GM19372 (cell line): ENCODE measurements at regions not wholly inside any gene's neighbourhood (a gene's known extent, or its start where the extent isn't known, plus 50 kb on each side); places are given as distances from the start of the nearest gene placed in this dataset.

Source experiments
- ATAC-seq: cut with Tn5 transposase; IDR thresholded peaks from one replicate; pipeline ENCODE4 v1.9.1; 2021; ENCODE audit warnings: mild to moderate bottlenecking, low read depth, moderate library complexity; ENCODE audit not compliant: unreplicated experiment

DNA sequence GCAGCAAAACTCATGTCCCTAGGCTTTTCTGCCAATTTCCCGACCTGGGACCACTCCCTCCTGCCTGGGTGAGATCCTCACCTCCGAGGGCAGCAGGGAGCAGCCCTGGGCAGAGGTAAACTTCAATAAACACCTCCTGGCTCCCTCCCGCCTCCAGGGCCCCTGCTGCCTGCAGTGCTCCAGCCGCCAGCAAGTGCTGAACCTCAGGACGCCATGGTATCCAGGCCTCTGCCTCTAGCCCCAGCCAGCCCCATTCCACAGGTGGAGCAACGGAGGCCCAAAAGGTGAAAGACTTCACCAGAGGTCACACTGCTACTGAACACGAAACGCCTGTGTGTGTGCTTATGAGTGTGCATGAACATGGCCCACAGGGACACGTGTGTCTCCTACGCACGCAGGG is 59.9 kb upstream of the LINGO1 start:
- no peak for ATAC-seq

DNA sequence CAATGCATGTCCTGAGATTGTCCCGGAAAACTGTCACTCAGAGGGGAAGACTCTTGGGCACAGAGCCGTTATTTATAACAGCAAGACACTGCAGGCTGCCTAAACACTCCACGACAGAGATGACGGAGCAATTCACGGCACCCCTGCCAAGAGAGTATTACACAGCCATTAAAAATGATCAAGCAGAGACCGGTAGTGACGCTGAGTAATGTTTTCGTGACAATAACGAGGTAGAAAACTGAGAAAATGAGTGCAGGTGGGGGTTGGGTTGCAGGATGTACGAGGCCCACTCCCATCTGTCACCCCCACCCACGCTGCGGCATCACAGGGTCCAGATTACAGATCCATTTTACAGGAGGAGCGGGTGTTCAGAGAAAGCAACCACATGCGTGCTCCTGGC is 58.9 kb upstream of the LINGO1 start:
- ATAC-seq, result no peak

DNA sequence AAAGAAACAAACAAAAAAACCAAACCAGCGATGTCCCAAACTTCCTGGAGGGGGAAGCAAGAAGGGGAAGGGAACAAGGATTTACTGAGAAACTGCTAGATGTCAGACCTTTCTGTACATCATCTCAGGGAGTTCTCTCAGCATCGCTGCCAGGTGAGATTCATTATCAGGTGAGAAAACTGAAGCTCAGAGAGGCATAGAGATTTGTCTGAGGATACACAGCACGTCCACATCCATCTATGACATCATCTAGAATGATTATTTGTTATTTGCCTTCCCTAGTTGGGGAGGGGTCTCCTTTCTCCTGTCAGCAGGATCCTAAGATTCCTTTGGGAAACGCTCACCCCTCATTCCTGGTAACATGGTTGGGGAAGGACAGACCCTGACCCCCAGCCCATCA is 57.1 kb upstream of the LINGO1 start:
- ATAC-seq, result no peak

DNA sequence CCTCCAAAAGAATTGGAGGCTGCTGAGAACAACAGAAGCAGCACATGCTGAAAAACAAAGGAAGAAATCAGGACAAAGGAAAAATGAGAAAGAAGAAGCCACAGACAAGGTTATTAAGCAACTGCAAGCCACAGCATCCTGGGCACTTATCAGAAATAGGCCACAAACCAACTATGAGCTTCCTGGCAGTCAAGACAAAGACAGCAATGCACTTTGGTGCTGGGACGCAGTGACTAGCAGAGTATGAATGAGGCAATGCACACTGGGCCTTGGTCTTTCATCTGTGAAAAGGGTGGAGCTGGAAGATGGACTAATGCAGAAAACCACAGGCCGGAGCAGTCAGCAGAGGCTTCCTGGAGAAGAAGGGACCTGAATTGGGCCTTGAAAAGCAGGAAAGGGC is 56.0 kb upstream of the LINGO1 start:
- no peak for ATAC-seq

DNA sequence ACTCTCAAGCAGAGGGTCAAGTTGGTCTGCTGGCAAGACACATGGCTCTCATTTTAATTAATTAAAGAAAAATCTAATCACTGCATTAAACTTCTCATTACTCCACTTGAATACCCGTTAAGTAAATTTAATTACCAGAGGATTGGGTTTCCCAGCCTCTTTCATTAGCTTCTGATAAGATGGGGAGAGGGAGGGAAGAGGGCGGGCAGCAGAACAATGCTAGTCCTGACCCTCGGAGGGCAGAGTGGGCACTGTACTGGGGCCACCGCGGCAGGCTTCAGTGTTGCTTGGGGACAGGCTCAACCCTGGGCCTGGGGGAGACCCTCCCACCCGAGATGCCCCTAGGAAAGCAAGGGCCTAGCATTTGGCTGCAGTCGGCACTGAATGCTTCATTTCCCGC is 55.6 kb upstream of the LINGO1 start:
- no peak for ATAC-seq

DNA sequence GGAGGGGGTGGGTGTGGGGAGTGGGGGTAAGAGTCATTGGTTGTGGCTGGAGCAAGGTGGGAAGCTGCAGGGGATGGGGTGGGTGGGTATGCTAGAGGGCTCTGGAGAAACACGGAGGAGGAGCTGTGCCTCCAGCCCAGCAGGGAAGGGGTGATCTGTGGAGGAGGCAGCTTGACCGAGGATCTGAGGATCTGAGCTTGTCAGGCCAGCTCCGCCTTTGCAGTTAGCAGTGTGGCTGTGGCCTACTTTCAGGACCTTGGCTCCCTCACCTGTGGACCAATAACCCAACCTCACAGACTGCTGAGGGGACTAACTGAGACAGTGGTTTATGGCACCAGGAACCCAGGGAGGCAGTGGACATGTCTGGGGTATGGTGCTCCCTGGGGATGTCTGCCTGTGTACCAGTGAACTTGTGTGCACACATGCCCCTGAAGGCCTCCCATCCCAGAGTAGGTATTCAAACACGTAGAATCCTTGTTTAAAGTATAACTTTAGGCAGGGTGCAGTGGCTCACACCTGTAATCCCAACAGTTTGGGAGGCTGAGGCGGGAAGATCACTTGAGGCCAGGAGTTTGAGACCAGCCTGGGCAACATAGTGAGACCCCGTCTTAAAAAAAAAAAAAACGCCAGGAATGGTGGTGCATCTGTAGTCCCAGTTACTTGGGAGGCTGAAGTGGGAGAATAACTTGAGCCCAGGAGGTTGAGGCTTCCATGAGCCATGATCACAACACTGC is 52.5 kb upstream of the LINGO1 start:
- ATAC-seq, result no peak

DNA sequence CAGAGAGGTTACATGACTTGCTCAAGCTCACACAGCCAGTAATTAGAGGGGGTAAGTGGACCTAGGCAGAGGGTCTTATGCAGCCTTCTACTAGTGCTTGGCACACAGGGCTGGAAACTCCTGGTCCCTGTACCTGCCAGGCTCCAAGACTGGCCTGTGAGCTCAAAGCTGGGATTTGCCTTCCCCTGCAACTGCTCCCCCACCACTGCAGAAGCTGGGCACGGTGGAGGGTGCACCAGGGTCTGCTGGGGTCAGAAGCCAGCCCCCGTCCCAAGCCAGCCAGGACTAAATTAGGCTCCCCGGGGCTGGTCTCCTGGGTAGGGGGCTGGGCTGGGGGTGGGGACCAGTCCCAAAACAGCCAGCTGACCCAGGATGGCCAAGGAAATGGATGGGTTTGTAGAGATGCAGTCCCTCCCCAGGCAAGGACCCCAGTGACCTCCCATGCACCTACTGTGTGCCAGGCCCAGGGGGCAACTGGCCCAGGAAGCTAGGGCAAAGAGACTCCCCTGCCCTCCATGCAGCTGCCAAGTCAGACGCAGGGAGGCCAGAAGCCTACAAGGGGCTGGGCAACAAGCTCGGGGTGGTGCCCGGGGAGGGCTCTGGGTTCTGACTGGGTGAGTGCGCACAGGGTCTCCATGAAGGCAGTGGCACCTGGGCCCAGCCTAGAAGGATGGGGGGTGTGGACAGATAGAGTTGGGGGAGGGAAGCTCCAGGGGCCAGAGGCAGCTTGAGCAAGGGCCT is 51.8 kb upstream of the LINGO1 start:
- no peak for ATAC-seq

DNA sequence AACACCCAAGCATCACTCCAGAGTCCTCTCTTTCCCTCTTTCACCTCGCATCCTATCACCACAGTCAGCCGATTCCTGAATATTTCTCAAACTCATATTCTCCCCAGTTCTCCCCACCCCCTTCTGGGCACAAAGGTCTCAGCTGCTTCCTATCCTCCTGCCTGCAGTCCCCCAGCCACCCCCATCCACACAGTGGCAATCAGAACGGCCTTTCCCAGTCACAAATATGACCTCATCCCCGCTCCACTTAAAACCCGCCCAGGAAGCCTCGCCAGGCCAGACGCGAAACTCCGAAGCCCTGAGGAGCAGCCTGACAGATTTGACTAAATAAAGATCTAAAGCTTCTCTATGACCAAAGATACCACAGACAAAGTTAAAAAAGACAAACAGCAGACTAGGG is 49.9 kb upstream of the LINGO1 start:
- ATAC-seq, result no peak
